GM19328 (cell line): ENCODE measurements at regions not wholly inside any gene's neighbourhood (a gene's known extent, or its start where the extent isn't known, plus 50 kb on each side); places are given as distances from the start of the nearest gene placed in this dataset.

Source experiments
- ATAC-seq: cut with Tn5 transposase; IDR thresholded peaks from one replicate; pipeline ENCODE4 v1.9.1; 2021; ENCODE audit warnings: mild to moderate bottlenecking, moderate library complexity; ENCODE audit not compliant: unreplicated experiment

GRCh38 chr6:156526081-156526480 is 251.1 kb upstream of the ARID1B start:
- no peak for ATAC-seq

GRCh38 chr6:156525541-156525940 is 251.6 kb upstream of the ARID1B start:
- ATAC-seq, result no peak

GRCh38 chr6:156519940-156520339 is 257.2 kb upstream of the ARID1B start:
- no peak for ATAC-seq

GRCh38 chr6:156517088-156517487 is 260.1 kb upstream of the ARID1B start:
- ATAC-seq, result no peak

- no peak for ATAC-seq
Measured at GRCh38 chr6:156515242-156515641, 261.9 kb upstream of the ARID1B start.

- ATAC-seq, result no peak
Measured at GRCh38 chr6:156513504-156513903, 263.7 kb upstream of the ARID1B start.

DNA sequence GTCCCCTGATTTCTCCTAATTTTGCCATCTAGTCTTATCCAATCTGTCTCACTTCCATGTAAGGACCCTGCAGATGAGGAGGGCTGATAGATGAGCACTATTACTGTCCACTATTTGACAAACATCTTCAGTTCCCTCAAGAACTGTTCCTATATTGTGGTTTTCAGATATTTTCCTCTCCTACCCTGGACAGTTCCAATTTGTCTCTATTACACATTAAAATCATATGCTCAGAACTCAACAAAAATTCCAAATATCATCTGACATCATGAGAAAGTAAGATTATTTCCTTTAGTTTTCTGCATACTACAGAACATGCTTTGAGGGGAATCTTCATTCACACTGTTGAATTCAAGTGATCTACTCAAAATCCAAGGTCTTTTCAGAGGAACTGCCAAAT is 265.6 kb upstream of the ARID1B start:
- no peak for ATAC-seq

GRCh38 chr6:156511051-156511450 is 266.1 kb upstream of the ARID1B start:
- ATAC-seq, result no peak

GRCh38 chr6:156510242-156510641 is 266.9 kb upstream of the ARID1B start:
- no peak for ATAC-seq

- ATAC-seq, result no peak
Measured at GRCh38 chr6:156509496-156509895, 267.7 kb upstream of the ARID1B start.

GRCh38 chr6:156508923-156509322 is 268.3 kb upstream of the ARID1B start:
- no peak for ATAC-seq

GRCh38 chr6:156508126-156508525 is 269.1 kb upstream of the ARID1B start:
- no peak for ATAC-seq

- no peak for ATAC-seq
Measured at GRCh38 chr6:156507656-156508055, 269.5 kb upstream of the ARID1B start.

DNA sequence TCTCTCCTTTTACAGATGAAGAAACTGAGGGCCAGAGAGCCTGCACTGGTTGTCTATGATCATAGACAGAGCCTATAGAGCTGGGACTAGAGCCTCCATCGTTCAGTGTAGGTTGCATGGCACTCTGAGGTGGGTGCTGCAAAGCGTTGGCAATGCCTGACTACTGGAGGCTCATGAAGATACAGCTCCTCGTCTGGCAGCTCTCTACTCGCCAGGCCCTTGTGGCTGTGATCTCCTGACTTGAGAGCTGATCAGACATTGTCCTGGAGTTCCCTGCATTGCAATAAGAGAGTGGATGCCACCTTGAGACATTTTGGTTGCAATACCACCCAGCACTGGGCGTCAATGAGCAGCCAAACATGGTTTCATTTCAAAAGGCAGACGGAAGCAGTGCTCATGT is 270.1 kb upstream of the ARID1B start:
- no peak for ATAC-seq

DNA sequence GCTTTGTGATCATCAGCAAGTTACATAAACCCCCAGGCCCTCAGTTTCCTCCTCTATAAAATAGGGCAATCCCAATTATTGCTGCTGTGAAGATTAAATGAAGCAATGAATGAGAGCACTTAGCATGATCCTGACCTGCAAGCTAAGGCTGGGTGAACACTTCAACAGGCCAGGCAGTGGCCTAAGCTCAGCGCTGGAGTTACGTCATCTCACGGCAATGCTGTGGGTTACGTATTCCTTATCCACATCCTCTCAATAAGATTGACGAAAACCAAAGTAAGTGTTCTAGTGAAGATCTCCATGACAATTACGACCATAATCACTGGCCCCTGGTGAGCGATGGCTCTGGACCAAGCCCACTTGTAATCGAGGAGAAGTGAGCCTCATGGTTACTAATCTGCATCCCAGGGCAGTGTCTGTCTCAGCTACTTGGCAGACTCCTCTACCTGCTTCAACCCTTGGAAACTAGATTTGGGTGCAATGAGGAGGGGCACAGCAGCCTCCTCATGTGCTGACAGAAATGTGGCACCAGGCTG is 274.1 kb upstream of the ARID1B start:
- no peak for ATAC-seq

DNA sequence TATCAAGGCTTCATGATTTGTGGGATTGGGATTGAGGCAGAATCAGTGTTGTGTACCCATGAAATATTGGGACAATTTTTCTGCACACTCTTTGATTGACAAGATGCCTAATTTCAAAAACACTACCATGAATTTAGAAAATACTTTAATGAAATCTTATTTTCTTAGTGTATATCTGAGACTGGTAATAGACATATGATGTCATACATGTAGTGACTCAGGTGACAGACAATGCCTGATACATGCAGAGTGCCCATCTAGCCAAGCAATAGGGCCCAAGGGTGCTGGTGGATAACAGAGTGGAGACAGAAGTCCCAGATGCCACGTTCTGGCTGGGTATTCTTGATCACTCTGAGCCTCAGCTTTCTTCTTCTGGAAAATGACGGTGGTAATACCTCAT is 279.6 kb upstream of the ARID1B start:
- no peak for ATAC-seq

DNA sequence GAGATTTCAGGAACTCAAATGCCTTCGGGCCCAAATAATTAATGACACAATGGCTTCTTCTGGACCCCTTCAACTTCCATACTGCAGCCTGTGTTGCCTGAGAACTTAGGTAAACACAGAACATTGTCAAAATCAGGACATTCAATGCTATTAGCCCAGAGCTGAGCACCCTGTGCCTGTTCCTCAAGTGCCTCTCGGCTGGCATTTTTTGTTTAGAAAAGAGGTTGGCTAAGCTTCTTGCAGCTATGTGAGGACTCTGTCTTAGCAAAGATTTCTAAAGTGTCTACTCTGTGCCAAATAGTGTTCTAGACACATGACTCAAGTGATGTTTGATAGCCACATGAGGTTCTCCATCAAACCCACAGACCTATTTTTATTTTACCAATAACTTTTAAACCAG is 289.3 kb upstream of the ARID1B start:
- ATAC-seq, result no peak

DNA sequence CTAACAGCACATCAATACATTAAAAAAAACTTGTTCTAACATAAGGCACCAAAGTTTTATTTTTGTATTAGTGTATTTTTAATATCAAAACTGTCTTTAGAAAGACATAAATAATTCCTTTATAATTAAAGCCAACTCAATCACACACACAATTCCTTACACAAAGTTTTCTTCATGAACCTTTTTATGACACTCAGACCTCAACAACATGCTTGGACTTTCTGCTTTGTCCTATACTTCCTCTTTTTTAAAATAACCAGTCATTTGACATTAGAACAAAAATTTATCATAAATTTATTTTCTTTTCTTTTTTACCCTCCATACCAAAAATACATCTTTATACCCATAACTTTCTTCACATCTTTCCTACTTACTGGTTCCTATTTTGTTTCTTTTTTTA is 292.0 kb upstream of the ARID1B start:
- ATAC-seq, result no peak

DNA sequence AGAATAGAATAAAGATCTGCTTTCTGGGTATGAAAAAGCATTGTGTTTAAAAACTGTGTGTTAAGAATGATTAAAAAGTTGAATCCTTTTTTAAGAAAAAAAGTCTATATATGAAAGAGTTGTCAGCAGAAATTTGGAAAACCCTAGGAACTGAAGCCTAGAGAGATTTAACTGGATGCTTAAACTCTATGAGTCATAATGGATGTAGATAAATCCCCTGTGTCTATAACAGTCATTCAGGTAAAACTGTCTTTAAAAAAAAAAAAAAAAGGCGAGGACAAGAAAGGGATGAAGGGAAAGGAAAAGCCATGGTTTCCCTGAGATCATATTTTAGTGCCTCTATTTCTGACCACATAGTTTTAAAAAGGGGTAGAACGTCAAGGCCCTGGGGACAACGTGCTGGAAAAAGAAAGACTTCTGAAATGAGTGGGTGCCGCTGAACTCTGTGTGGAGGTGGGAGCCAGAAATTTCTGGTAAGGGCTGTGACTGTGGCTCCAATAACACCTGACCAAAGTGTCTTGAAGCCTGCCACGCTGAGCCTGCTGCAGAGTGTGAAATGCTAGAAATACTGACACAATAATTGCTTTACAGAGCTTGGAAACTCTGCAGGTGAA is 302.6 kb upstream of the ARID1B start:
- no peak for ATAC-seq

DNA sequence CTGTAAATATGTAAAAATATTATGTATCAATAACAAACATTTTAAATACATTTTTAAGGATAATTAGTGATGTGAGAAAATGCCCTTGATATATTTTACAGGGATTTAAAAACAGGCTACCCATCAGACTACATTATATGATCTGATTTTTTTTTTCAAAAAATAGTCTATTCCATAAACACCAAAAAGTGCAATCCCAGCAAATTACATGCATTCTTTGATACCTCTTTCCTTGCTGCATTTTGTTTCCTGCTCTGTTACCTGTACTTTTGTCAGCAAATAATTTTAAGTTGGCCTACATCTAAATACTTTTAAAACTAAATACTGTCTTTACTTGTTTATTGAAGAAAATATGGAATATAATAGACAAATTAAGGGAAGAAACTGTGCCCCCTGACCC is 306.2 kb upstream of the ARID1B start:
- ATAC-seq, result no peak

DNA sequence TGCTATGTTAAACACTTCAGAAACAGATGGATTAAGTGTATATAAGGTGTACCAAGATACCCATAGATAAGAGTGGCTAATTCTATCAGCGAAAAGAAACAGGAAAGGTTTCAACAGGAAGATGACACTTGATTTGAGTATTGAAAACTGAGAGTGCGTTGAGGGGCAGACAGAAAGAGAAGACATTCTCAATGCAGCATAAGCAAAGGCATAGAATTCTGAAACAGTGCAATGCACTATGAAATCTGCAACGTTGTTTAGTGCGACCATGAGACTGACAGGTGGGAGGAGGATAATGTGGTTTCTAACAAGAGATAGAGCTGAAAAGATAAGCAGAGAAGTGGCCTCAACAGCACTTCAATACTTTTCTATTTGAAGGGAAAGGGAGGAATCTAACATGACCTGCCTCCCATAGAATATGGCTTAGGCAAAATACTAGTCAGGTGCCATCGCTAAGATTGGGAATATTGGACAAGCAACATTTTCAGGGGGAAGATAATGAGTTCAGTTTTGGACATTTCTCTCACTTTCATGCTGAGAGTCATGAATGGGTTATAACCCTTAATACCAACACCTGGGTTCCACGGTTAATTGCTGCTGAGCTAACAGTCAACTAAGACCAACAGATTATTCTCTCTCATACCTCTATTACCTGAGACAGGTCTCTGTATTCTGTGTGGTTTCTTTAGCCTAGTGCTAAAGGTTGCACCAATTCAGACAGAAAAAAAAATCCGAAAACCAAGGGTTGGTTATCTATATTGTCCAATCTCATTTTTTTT is 312.9 kb upstream of the ARID1B start:
- no peak for ATAC-seq

DNA sequence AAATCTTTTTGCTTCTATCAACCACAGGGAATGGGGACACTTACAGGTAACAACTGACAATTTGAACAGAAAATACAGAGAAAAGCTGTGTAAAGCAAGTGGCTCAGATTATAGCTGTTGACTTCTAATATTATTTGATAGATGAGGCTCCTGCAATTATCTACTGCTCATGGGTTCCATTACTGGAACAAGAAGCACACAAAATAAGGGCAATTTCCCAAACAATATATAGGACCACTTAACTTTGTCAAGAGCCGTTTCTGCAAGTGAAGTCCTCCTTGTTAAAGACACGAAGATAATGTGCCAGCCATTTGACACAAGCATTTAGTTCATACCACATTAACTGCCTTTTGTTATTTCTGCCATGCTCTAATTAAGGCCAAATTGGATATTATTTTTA is 315.5 kb upstream of the ARID1B start:
- ATAC-seq, result no peak
